ENCODE measurements at regions not wholly inside any gene's neighbourhood (a gene's known extent, or its start where the extent isn't known, plus 50 kb on each side); places are given as distances from the start of the nearest gene placed in this dataset.

DNA sequence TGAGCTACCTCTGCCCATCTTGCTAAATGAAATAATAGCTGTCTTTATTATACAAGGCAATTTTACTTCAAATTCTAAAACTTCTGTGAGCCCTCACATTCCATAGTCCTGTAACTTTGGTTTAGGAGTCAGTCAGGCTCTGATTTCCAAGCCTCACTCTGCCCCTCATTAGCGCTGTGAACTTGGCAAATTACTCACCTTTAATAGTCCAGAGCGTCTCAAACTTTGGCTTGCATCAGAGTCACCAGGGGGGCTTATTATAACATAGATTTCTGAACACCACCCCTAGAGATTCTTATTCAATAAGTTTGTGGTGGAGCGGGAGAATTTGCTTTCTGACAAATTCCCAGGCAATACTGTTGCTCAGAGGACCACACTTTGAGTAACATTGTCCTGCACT, 126.2 kb upstream of the FGGY start:
- TF ChIP-seq, protein P1, sequence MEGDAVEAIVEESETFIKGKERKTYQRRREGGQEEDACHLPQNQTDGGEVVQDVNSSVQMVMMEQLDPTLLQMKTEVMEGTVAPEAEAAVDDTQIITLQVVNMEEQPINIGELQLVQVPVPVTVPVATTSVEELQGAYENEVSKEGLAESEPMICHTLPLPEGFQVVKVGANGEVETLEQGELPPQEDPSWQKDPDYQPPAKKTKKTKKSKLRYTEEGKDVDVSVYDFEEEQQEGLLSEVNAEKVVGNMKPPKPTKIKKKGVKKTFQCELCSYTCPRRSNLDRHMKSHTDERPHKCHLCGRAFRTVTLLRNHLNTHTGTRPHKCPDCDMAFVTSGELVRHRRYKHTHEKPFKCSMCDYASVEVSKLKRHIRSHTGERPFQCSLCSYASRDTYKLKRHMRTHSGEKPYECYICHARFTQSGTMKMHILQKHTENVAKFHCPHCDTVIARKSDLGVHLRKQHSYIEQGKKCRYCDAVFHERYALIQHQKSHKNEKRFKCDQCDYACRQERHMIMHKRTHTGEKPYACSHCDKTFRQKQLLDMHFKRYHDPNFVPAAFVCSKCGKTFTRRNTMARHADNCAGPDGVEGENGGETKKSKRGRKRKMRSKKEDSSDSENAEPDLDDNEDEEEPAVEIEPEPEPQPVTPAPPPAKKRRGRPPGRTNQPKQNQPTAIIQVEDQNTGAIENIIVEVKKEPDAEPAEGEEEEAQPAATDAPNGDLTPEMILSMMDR (IDR thresholded peaks at IDR 0.05; ENCODE audit: low read depth, low read length), result no peak
- no peak for TF ChIP-seq POLR2A (IDR thresholded peaks at IDR 0.05; ENCODE audit: extremely low read depth, insufficient read length)
- TF ChIP-seq, protein P2, sequence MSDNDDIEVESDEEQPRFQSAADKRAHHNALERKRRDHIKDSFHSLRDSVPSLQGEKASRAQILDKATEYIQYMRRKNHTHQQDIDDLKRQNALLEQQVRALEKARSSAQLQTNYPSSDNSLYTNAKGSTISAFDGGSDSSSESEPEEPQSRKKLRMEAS (IDR thresholded peaks at IDR 0.05; ENCODE audit: low read depth, low read length), result no peak
- TF ChIP-seq MYC (IDR thresholded peaks at IDR 0.05; ENCODE audit: low read depth, low read length), result no peak

Measured in NB4 (cell line).